HG02938 (cell line): ENCODE measurements at regions not wholly inside any gene's neighbourhood (a gene's known extent, or its start where the extent isn't known, plus 50 kb on each side); places are given as distances from the start of the nearest gene placed in this dataset.

Experiments
- ATAC-seq: cut with Tn5 transposase; IDR thresholded peaks from one replicate; pipeline ENCODE4 v1.9.1; 2021; ENCODE audit warnings: mild to moderate bottlenecking, moderate library complexity; ENCODE audit not compliant: unreplicated experiment

DNA sequence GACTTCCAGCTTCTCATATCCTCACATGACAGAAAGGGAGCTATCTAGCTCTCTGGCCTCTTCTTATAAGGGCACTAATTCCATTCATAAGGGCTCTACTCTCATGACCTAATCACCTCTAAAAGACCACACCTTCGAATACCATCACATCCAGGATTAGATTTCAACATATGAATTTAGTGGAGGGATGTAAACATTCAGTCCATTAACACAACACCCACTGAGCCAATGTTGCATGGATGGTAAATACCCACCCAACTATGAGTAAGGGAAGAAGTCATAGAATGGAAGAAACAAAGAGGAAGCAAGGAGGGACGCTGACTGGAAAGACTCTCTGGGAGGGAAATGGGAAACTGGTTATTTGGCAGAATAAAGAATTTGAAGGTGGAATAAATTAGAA, 112.6 kb upstream of the CCDC112 start:
- no peak for ATAC-seq

DNA sequence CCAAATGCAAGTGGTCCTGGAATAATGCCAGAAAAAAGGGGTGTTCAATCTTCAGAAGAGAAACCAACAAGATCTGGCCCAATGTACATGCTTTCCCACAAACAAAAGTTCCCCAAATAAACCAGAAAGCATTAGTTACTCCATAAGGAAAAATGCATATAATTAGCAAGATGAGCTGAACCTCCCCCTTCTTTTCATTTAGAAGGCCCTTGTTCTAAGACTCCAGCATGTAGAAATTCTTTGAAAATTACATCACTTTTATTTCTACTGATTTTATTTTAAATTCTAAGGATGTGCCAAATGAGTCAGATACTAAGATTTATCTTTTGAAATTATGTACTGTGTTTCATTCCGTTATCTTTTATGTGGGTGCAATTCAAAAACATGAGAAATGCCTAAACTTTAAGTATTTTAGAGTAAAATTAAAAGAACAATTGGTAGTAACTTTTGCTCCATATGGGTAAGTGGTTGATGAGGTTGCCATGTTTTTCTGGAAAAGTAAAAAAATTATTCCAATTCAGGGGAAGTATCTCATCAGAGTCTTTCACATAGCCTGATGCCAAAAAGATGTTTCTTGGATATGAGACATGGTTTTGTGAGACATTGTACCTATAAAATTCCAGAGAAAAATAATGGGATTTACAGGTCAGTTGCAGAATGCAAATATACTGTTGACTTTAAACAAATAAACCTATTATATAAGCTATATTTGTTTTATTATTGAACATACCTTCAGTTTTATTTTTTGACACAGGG, 106.5 kb upstream of the CCDC112 start:
- ATAC-seq = no peak

DNA sequence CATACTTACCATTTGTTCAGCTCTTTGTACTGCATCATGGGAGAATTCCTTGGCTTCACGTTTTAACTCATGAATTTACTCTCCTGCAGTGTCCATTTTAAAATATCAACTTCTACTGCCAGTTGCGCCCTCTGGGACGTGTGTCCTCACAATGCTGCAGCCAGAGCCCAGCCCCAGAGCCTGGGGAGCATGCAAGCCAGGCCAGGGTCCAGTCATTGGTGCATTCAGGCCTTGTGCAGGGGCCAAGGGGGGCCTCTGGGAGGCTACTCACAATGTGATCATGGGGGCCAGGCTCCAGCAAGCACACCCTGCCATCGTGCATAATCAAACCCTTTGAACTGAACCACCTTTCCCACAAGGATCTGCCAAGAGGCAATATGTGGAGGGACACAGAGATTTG, 105.6 kb upstream of the CCDC112 start:
- ATAC-seq = no peak

DNA sequence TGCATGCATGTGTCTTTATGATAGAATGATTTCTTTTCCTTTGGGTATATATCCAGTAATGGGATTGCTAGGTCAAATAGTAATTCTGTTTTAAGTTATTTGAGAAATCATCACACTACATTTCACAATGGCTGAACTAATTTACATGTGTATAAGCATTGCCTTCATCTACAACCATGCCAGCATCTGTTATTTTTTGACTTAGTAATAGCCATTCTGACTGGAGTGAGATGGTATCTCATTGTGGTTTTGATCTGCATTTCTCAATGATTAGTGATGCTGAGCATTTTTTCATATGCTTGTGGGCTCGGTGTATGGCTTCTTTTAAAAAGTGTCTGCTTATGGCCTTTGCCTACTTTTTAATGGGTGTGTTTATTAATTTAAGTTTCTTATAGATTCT, 102.3 kb upstream of the CCDC112 start:
- no peak for ATAC-seq

DNA sequence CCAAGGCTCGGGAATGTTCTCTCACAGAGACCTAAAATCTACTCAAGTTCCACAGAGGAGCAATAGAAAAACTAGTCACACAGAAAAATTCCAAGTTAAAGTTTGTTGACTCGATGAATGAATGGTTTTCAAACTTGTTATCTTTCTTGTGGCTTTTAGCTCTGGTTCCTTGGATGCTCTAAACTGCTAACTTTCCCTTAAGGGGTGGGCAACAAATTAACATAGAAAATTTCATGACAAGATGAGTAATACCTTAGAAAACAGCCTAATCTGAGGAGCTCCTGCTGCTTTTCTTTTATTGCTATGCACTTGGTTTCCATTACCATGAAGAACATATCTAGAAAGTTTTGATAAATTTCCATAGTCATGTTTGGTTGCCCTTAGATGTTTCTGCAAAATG, 100.2 kb upstream of the CCDC112 start:
- ATAC-seq = no peak

DNA sequence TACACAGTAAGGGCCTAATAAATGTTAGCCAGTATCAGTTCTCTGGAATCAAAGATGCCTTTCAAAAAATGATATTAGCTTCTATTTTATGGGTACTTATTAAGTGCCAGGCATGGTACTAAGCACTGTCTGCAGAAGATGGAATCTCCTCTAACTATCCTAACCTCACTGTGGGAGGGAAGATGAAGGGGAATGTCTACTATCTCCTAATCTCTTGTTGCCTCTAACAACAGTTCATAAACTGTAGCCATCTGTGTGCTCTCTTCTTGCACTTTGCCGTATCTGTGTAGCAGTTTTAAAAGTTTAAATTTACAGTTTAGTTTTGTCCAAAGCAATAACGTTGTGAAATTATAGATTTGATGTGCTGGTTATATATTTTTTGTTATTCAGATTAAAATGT, 99.6 kb upstream of the CCDC112 start:
- ATAC-seq = no peak

DNA sequence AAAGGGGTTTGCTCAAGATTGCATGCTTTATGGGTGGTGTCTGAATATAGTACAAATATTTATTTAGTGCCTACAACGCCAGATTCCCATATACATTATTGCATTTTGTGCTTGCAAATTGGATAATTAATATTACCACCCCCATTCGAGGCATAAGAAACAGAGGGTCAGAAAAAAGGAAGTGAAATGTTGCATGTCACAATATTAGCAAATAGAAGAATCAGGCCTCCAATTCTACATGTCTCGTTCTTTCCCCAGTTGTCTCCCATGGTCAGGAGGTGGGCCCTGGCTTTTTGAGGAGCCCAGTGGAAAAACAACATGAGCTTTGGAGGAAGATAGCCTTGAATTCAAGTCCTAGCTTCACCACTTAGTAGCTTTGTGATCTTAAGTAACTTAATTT, 98.1 kb upstream of the CCDC112 start:
- no peak for ATAC-seq

DNA sequence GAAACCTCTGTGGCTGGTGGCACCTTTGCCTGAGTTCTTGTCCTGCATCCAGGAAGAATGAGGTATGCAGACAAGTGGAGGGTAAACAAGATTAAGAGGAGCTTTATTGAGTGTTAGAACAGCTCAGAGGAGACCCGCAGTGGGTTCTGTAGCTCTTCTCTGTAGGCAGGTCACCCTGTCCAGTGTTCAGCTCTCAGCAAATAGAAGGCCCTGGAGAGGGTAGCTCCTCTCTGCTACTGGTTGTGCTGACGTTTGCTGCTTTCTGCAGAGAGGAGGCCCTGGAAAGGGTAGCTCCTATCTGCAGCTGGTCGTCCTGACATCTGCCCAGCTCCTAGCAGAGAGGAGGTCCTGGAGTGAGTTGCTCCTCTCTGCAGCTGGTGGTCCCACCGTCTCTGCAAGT, 96.8 kb upstream of the CCDC112 start:
- ATAC-seq = no peak

DNA sequence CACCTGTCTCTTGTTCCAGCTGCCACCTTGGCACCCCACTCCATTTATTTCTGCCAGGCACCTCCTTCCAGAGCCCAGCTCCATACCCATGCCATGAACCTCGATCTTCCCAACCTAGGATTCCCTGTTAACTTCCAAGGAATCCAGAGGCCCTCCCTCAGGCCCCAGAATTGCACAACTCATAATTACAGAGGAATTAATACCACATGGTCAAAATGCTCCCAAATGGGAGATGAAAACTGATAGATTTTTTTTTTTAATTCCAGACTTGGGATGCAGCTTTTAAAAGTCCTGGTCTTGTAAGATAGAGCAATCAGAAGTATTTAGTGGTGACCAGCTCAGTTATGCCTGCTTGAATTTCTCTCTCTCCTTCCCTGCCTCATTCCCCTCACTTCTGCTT, 96.2 kb upstream of the CCDC112 start:
- ATAC-seq = no peak

DNA sequence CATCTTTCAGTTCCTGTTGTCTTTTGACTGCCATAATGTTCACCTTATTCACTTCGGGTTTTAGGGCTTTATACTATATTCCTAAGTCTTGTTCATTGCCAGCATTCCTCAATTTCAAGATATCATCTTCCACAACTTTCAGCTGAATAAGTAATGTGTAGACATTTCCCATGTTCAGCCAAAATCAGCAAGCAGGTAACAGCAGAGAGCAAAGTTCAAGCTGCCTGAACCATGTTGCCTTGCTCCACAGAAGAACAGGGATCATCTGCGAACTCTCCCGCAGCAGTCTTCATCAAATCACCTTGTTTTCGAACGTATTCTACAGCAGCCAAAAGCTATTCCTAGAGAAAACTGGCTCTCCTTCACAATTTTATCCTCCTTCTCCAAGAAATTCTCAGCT, 95.3 kb upstream of the CCDC112 start:
- no peak for ATAC-seq

DNA sequence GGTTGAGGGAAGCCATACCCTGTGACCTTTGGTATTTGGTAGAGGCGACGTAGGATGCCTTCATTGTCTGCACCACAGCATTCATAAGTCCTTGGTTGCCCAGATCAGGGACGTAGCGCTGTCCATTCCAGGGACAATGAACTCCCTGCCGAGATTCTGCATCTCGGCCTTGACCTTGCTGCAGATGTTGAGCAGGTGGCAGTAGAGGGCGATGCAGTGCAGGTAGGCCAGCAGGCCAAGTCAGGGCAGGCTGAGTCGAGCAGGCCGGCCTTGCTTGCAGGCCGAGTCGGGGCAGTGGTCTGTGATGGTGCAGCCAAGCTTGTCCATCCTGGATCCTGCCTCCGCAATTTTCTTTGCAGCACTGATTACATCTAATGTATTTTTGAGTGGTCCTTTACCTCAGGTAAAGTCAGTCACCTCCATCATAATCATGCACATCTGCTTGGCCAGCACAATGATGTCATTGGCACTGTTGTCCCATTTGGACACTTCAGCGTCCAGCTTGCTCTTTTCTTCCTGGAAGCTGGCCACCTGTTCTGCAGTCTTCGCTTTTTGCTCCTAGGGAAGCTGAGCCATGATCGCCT, 93.4 kb upstream of the CCDC112 start:
- no peak for ATAC-seq

DNA sequence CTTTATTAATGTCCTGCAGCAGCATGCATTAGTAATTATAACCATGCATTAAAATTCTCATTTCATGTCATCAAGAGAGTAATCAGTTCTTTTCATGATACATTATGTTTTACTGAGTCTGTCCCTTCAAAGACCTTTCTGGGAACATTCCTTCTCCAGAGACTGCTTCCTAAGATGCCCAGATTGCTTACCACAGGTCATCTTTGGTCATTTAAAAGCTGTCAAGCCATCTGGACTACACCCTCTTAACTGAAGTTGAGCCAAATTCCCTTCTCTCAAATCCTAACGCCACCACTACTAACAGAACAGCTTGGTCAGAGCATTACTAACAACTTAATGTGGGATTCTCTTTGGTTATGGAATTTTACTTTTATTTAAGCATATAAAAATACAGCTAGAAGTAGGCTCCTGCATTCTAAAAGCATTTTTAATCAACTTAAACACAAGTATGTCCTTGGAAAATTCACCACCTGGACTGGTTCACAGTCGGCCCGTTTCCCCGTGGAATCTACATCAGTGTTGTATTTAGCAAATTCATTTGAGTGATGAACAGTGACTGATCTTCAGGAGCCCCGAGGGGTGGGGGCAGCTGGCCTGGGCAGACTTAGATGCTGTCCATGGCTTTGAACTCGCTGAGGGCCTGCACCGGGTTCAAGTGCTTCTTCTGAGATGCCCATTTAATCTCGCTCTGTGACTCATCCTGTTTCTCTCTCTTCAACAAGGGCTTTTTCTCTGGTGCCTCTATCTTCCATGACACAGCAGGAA, 92.8 kb upstream of the CCDC112 start:
- no peak for ATAC-seq

DNA sequence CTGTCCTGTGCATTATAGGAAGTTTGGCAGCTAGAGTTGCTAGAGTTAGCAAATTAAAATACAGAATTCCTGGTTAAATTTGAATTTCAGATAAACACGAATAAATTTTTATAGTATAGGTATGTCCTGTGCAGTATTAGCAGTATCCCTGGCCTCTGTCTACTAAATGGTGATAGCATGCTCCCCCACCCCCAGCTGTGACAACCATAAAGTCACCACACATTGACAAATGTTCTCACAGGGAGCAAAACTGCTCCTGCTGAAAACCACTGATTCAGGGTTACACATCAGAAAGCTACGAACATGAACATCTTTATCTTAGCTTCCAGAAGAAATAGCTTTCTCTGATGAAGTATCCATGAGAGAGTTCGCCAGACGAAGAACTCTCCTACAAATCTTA, 91.8 kb upstream of the CCDC112 start:
- ATAC-seq = no peak

DNA sequence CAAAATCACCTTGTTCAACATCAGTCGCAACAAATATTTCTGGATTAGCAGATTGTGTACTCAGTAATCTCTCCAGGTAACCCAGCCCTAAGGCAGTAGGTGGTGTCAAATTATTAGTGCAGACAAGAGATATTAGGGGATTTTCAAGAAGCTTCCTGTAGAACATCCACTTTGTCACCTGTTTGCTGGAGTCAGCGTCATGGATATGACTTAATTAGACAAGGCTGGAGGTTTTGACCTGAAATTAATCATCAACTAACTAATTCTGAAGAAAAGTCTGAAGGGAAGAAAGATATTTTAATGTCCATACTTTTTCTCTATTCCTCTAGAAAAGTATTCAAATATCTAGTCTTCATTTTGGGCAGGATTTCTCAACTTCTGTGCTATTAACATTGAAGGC, 91.4 kb upstream of the CCDC112 start:
- no peak for ATAC-seq

DNA sequence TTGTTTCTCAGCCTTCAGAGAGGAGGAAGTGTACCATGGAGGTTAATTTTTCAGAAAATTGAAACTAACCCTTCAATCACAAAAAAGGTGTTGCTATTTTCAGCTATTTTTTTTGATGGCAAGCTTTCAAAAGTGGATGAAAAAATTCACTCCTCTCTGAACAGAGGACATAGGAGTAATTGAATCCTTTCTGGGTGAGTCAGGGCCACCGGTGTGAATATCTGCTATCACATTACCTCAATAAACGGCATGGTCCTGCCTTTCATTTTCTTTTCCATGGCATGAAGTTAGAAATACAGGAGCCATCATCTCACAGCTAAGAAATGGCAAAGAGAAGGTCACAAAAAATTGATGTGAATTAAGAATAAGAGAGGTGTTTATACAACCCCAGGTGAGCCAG, 90.2 kb upstream of the CCDC112 start:
- no peak for ATAC-seq

DNA sequence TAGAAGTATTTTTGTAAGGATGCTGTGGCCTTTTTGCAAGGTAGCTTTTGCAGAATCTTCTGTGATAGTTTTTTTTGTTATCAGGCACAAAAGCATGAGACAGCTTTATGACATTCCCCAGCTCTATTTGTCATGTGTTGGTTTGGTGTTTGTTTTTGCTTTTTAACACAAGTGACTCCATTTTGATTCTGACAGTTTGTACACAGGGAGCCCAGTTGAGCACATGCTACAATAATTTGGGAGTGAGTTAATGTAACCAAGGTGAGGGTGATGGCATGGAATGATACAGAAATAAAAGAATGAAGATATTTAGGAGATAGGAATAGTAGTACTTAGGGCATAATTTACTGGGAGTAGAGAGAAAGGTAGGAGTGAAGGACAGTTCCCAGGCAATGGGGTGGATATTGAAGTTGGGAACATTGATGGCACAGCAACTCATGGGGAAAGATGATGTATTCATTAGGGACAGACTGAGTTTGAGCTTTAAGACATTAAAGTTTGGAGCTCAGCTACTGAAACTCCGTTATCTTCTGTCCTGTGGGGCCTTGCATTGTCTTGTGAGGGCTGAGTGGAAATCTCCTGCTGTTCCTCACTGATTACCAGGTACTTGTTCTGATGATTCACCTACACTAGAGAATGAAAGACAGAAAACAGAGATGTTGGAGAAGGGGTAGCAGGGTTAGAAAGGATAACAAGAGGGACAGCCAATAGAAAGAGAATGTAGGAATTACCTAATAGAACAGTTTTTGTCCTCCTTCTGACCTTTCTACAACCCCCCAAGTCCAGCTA, 88.3 kb upstream of the CCDC112 start:
- no peak for ATAC-seq

DNA sequence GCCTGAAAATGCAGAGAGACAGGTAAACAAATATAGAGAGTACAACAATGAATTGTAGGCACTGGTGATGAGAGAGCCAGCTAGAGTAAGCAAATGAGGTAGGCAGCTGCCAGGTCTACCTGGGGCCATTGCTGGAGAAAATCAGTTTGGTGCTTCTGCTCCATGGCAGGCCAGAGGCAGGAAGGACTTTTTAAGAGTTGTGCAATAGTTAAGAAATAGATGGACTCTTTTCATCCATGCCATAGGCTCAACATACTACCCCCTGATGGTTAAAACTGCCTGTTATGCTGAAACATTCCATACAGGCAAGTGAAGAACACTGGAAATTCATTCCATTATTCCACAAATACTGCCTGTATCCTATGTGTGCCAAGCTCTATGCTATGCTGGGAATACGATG, 86.5 kb upstream of the CCDC112 start:
- ATAC-seq = no peak

DNA sequence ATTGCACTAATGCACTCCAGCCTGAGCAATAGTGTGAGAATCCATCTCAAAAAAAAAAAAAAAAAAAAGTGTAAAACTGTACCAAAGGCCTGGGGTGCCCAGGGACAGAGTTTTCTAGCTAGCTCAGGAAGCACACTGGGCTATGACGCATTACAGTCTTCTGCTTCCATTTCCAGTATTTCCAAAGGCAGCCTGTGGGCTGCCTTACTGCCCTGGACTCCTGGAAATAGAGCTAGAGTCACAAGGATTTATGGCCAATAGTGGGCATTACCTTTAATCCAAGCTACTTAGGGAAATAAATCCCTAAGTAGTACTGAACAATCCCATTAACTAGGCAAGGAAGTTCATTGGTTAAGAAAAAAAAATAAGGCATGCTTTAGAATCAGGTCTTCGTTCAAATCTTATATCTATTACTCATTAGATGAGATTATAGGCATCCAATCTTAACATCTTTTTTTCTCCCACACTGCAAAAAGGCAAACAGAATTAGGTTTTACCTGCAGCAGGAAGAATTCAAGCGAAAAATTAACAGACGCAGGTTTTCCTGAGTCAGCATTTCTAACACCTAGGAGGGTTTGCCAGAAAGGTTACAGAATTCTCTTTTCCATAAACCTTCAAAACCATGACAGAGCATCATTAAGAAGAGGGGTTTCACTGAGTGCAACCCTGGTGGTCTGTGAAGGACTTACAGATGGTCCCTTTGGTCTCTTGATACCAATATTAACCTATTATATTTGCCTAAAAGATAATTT, 85.6 kb upstream of the CCDC112 start:
- ATAC-seq = no peak

DNA sequence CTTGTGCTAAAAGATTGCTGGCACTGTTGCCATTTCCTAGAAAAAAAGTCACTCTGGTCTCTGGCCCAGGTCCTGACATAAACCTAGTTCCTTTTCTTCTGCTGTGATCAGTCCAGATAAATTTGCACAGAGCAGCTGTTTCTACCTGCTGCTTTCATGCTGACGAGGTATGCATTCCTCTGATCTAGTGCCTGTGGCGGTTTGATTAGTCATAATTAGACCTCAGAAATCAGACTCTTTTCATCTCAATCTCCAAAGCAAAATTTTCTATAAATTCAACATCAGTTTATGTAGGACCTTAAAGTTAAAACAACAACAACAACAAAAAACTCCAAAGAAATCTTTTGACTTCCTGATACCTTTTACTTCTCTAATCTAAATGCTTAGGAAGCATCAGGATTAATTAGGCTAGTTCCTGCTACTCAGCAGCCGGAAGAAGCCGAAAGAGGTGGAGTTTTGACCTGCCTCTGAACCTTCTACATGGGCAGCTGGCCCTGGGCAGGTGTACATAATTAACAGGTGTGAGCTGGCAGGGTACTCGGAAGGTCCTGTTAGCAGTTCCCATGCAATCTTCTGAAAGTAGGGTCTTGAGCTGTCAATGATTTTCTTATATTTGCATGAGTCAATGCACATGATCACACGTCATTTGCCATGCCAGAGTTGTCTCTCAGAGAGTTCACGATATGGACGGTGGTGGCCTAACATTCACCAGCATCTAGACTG, 83.3 kb upstream of the CCDC112 start:
- peak; percentile 59 for ATAC-seq

DNA sequence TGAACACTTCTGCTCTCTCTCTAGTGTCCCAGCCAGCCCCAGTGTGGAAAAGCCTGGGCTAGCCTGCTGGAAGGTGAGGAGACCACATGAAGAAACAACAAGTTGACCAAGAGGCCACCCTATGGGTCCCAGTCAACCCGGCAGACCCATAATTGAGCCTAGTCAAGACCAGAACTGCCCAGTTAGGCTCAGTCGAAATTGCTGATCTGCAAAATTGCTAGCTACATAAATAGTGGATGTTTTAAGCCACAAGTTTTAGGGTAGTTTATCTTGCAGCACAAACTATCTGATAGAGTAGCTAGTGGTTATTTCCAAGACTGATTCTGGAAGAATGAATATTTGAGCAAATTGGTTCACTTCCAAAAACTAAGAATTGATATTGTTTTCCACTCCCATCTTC, 82.3 kb upstream of the CCDC112 start:
- ATAC-seq = no peak
